Activated CD4-positive, alpha-beta memory T cell treated with anti-CD3 and anti-CD28 coated beads for 36 hours (primary cell): ENCODE measurements at regions not wholly inside any gene's neighbourhood (a gene's known extent, or its start where the extent isn't known, plus 50 kb on each side); places are given as distances from the start of the nearest gene placed in this dataset.

Experiments used
- CTCF ChIA-PET: fragments of 350-600 bp; sonication (Branson Sonifier 250); formaldehyde crosslinking; loops from one replicate; lab custom pipeline; 2021; ENCODE audit warnings: antibody characterized with exemption, inconsistent platforms; lab: Charles Lee
- POLR2A ChIA-PET: fragments of 350-600 bp; sonication (Branson Sonifier 250); formaldehyde crosslinking; loops from one replicate; lab custom pipeline; 2021; ENCODE audit warnings: antibody characterized with exemption; lab: Charles Lee
- DNase-seq: peaks from one replicate; pipeline ENCODE4 v3.0.0-alpha.2; 2020
- H3K27ac Mint-ChIP-seq: one replicate; pipeline ENCODE4 v1.8.0; 2021; ENCODE audit warnings: mixed read lengths
- H3K27me3 Mint-ChIP-seq: one replicate; pipeline ENCODE4 v1.8.0; 2021; ENCODE audit warnings: mixed read lengths
- H3K36me3 Mint-ChIP-seq: one replicate; pipeline ENCODE4 v1.8.0; 2021; ENCODE audit warnings: mixed read lengths
- H3K4me1 Mint-ChIP-seq: one replicate; pipeline ENCODE4 v1.8.0; 2021; ENCODE audit warnings: low read depth, mixed read lengths
- H3K4me3 Mint-ChIP-seq: one replicate; pipeline ENCODE4 v1.8.0; 2021; ENCODE audit warnings: mild to moderate bottlenecking, mixed read lengths
- H3K9me3 Mint-ChIP-seq: one replicate; pipeline ENCODE4 v1.8.0; 2021; ENCODE audit warnings: mixed read lengths
- intact Hi-C: fragments of 100-400 bp; cut with micrococcal nuclease; formaldehyde crosslinking; loops from one replicate; pipeline ENCODE4 v1.15.1; 2023

DNA sequence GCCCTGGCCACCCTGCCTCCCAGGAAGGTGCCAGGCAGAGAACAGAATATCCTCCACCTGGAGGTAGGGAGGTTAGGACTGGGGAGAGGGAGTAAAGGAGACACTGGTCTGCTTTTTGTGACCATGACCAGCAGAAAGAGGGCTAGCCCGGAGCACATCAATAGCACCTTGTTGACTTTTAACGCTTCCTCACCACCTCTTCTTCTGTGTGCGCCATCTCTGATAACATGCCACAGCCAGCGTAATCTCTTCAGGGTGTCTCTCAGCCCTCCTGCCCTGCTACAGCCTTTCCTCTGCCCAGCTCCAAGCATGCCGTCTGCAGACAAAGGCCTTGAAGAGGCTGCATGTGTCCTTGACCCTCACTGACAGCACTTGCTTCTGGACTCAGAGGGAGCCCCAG is 50.9 kb upstream of the GJA5 start:
- Mint-ChIP-seq H3K4me1 (peaks cover 7% of the 10 kb centered on the region), H3K36me3 (no peaks in the 10 kb centered on the region), H3K4me3 (no peak overlapping the region), H3K9me3 (no peaks in the 10 kb centered on the region), H3K27ac (no peak overlapping the region), H3K27me3 (no peaks in the 10 kb centered on the region)
- CTCF ChIA-PET, result no interaction called here
- POLR2A ChIA-PET, result no interaction called here
- no peak for DNase-seq
- intact Hi-C loops, result no loop called here

DNA sequence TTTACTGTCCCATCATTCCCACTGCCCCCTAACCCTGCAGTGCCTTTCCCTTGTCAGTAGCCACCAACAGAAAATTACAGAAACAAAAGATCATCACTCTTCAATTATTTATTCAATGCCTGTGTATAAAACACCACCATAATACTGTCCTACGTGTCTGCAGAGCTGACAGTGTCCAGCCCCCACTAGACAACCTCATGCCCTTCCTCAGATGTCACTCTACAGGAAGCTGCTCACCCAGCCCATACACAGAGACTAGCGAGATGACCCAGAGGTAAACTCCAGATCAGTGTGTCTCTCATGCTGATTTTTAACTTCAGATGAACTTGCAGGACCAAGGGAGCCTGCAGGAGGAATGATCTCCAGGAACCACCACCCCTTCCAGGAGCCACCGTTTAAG is 51.3 kb upstream of the GJA5 start:
- H3K27ac Mint-ChIP-seq, result no peak overlapping the region
- H3K4me1 Mint-ChIP-seq, result peaks cover 7% of the 10 kb centered on the region
- H3K27me3 Mint-ChIP-seq, result no peaks in the 10 kb centered on the region
- ChIA-PET POLR2A (no interaction called here), CTCF (interaction anchor here (1.1 kb wide), 1 partner anchor 81 kb away, joined by 4 read pairs; no protein-coding TSS in a partner anchor)
- no peaks in the 10 kb centered on the region for H3K36me3 Mint-ChIP-seq
- H3K9me3 Mint-ChIP-seq, result no peaks in the 10 kb centered on the region
- no peak overlapping the region for H3K4me3 Mint-ChIP-seq
- no peak for DNase-seq
- intact Hi-C loops, result no loop called here

DNA sequence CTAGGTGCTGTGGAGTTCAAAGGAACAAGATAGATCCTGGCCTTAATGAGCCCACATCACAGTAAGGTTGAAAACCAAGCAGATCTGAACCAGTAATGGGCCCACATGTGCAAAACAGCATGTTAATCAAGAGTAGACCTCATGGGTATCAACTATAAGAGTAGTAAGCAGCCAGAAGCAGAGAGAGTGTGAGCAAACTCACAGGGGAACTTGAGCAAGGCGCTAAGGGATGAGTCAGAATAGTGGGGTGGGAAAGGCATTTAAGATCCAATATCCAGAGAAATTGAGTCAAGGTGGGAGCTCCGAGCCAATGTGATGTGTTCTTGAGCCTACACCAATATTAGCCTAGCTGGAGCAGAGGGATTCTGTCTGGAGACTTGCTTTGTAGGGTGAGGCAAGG is 52.4 kb upstream of the GJA5 start:
- peaks cover 7% of the 10 kb centered on the region for H3K4me1 Mint-ChIP-seq
- H3K9me3 Mint-ChIP-seq, result no peaks in the 10 kb centered on the region
- no peak for DNase-seq
- ChIA-PET POLR2A (no interaction called here), CTCF (interaction anchor here (1.1 kb wide), 1 partner anchor 80 kb away, joined by 4 read pairs; no protein-coding TSS in a partner anchor)
- H3K4me3 Mint-ChIP-seq, result no peak overlapping the region
- H3K27me3 Mint-ChIP-seq, result no peaks in the 10 kb centered on the region
- no peaks in the 10 kb centered on the region for H3K36me3 Mint-ChIP-seq
- intact Hi-C loops, result no loop called here
- no peak overlapping the region for H3K27ac Mint-ChIP-seq

DNA sequence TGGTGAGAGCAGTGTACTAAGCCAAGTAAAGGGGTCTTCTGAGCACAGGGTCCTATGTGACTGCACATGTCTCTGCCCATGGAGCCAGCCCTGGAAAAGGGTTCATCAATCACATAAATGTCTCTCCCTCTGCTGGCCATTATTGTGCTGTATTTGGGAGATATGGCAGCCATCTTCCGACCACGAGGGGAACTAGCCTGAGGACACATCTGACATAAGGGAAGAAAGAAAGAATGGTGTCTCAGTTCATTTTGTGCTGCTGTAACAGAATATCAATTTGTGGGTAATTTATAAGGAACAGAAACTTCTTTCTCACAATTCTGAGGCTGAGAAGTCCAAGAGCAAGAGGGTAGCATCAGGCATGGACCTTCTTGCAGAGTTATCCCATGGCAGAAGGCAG is 55.1 kb upstream of the GJA5 start:
- ChIA-PET POLR2A (no interaction called here), CTCF (no interaction called here)
- no peaks in the 10 kb centered on the region for H3K27me3 Mint-ChIP-seq
- intact Hi-C loops, result no loop called here
- no peak overlapping the region for H3K27ac Mint-ChIP-seq
- peaks cover 7% of the 10 kb centered on the region for H3K4me1 Mint-ChIP-seq
- H3K4me3 Mint-ChIP-seq, result no peak overlapping the region
- no peak for DNase-seq
- H3K36me3 Mint-ChIP-seq, result no peaks in the 10 kb centered on the region
- H3K9me3 Mint-ChIP-seq, result no peaks in the 10 kb centered on the region

DNA sequence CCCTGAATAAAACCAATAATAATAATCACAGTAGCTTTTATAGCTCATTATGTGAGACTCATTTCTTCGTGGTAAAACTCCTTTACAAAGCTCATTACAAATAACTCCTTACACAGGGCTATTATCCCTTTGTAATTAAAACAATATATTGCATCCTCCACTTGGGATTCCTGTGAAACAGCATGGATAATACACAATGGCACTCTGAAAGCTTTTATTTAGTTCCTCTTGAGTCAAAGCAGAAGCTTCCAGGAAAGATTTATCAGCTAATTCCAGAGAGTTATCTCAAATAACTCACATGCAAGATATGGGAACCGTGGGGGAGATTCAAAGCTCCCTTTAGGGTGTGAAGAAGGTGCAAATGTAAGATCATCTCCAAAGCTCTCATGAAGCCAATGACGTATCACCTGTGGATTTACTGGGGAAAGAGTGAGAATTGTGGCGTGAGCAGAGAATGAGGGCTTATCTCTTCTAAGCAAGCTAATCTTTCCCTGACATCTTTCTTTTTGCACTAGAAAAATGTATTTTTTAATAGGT is 60.4 kb upstream of the GJA5 start:
- ChIA-PET POLR2A (no interaction called here), CTCF (interaction anchor here (1.1 kb wide), 1 partner anchor 56 kb away, joined by 3 read pairs; no protein-coding TSS in a partner anchor)
- intact Hi-C loops, result no loop called here
- DNase-seq, result no peak
- Mint-ChIP-seq H3K36me3 (no peaks in the 10 kb centered on the region), H3K9me3 (no peaks in the 10 kb centered on the region), H3K27me3 (no peaks in the 10 kb centered on the region), H3K27ac (no peak overlapping the region), H3K4me3 (no peak overlapping the region), H3K4me1 (no peaks in the 10 kb centered on the region)

DNA sequence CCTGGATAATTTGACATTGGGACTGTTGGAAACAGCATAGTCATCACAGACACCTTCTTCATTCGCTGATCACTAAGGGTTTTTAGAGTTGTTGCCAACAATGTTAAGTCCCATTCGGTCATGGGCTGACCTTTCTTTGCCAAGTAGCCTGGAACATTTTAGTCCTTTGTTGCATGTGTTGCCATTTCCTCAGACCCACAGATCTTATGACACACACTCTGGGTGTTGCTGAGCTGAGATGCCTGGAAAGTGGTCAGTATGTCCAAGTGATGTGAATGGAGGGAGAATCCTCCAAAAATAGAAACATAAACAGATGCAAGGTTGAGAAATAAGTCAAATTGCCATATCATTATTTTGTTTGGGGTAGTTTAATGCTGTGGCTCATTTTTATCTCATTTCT is 61.5 kb upstream of the GJA5 start:
- no peak overlapping the region for H3K27ac Mint-ChIP-seq
- CTCF ChIA-PET, result no interaction called here
- H3K9me3 Mint-ChIP-seq, result no peaks in the 10 kb centered on the region
- H3K4me3 Mint-ChIP-seq, result no peak overlapping the region
- POLR2A ChIA-PET, result no interaction called here
- H3K27me3 Mint-ChIP-seq, result no peaks in the 10 kb centered on the region
- intact Hi-C loops, result no loop called here
- no peaks in the 10 kb centered on the region for H3K36me3 Mint-ChIP-seq
- no peaks in the 10 kb centered on the region for H3K4me1 Mint-ChIP-seq
- DNase-seq, result no peak

DNA sequence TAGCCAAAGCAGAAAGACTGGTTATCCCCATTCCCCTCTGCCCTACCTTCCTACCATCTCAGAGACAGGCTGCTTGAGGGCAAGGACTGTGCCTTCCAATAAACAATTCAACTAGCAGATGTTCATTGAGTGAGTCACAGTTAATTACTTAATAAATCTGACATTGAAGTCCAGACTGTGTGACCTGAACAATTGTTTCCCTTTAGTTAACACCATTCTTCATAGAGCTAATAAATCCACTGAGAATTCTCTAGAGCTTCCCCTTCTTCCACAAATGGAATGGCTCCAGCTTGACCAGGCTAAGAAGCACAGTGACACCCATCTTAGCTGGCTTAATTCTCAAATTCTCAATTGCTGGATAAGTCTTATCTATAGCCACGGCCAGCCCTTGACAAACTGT is 61.9 kb upstream of the GJA5 start:
- no peak overlapping the region for H3K4me3 Mint-ChIP-seq
- no peak overlapping the region for H3K27ac Mint-ChIP-seq
- H3K27me3 Mint-ChIP-seq, result no peaks in the 10 kb centered on the region
- H3K4me1 Mint-ChIP-seq, result no peaks in the 10 kb centered on the region
- intact Hi-C loops, result no loop called here
- POLR2A ChIA-PET, result no interaction called here
- H3K36me3 Mint-ChIP-seq, result no peaks in the 10 kb centered on the region
- H3K9me3 Mint-ChIP-seq, result no peaks in the 10 kb centered on the region
- no peak for DNase-seq
- CTCF ChIA-PET, result no interaction called here

DNA sequence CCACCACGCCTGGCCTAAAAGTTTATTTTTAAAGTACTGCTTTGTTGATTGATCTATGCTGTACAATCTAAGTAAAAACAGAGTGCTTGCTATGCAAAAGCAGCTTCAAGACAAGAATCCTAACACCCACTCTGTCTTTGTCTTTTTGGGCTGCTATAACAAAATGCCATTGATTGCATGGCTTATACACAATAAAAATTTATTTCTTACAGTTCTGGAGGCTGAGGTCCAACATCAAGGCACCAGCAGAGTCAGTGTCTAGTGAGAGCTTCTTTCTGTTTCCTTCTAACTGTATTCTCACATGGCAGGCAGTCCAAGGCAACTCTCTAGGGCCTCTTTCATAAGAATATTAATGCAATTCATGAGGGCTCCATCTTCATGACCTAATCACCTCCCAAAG is 63.6 kb upstream of the GJA5 start:
- Mint-ChIP-seq H3K4me1 (no peaks in the 10 kb centered on the region), H3K27ac (no peak overlapping the region), H3K36me3 (no peaks in the 10 kb centered on the region), H3K9me3 (no peaks in the 10 kb centered on the region), H3K4me3 (no peak overlapping the region), H3K27me3 (no peaks in the 10 kb centered on the region)
- intact Hi-C loops, result no loop called here
- DNase-seq, result no peak
- ChIA-PET POLR2A (no interaction called here), CTCF (no interaction called here)

DNA sequence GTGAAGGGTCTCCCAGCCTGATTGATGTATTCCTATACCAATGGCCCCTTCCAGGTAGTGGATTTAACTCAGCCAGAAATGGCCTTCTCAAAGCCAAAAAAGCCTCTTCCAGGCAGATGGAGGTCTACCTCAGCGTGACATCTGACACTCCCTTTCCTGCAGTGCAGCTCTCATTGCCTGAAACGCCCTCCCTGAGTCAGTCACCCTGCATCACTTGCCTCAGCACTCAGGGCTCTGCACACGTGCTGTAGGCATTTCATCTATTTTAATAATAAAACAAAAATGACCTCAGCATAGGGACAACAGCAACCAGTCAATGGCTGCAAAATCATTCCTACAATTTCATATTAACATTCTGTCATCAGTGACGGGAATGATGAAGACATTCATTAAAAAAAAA is 64.4 kb upstream of the GJA5 start:
- H3K9me3 Mint-ChIP-seq, result no peaks in the 10 kb centered on the region
- intact Hi-C loops, result no loop called here
- H3K27ac Mint-ChIP-seq, result no peak overlapping the region
- no peak for DNase-seq
- ChIA-PET POLR2A (no interaction called here), CTCF (interaction anchor here (0.8 kb wide), 1 partner anchor 8 kb away, joined by 3 read pairs; no protein-coding TSS in a partner anchor)
- H3K27me3 Mint-ChIP-seq, result no peaks in the 10 kb centered on the region
- H3K36me3 Mint-ChIP-seq, result no peaks in the 10 kb centered on the region
- no peak overlapping the region for H3K4me3 Mint-ChIP-seq
- no peaks in the 10 kb centered on the region for H3K4me1 Mint-ChIP-seq

DNA sequence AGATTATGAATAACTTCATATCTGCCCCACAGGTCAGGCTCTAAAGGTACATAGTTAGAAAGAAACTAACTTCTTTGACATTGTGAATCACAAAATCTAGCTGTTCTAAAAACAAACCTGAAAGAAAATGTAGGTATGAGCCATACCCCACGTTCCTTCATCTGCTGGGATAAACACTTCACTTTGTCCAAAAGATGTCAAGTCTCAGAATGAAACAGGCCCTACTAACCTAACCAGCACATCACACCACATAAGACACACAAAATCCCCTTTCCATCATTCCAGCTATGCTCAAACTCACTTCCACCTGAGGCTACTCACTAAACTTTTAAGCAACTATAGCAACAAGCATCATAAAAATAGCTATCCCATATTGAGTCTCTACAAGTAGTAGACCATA is 65.2 kb upstream of the GJA5 start:
- Mint-ChIP-seq H3K4me1 (no peaks in the 10 kb centered on the region), H3K36me3 (no peaks in the 10 kb centered on the region), H3K9me3 (no peaks in the 10 kb centered on the region), H3K27me3 (no peaks in the 10 kb centered on the region), H3K27ac (no peak overlapping the region), H3K4me3 (no peak overlapping the region)
- ChIA-PET POLR2A (no interaction called here), CTCF (interaction anchor here (0.8 kb wide), 1 partner anchor 8 kb away, joined by 3 read pairs; no protein-coding TSS in a partner anchor)
- intact Hi-C loops, result no loop called here
- DNase-seq, result no peak

DNA sequence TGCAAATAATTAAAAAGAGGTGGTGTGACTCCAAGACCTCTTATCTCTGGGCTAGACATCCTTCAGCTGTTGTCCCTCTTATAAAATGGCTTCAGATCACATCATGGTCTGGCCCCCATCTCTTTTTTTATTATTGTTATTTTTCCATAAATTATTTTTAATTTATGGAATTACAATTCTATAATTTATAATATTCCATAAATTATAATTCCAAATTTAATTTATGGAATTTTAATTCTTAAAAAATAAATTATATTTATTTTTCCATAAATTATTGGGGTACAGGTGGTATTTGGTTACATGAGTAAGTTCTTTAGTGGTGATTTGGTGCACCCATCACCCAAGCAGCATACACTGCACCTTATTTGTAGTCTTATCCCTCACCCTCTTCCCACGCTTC is 65.9 kb upstream of the GJA5 start:
- DNase-seq, result no peak
- H3K27me3 Mint-ChIP-seq, result no peaks in the 10 kb centered on the region
- ChIA-PET CTCF (no interaction called here), POLR2A (no interaction called here)
- H3K4me3 Mint-ChIP-seq, result no peak overlapping the region
- H3K36me3 Mint-ChIP-seq, result no peaks in the 10 kb centered on the region
- no peak overlapping the region for H3K27ac Mint-ChIP-seq
- intact Hi-C loops, result no loop called here
- no peaks in the 10 kb centered on the region for H3K9me3 Mint-ChIP-seq
- H3K4me1 Mint-ChIP-seq, result no peaks in the 10 kb centered on the region

DNA sequence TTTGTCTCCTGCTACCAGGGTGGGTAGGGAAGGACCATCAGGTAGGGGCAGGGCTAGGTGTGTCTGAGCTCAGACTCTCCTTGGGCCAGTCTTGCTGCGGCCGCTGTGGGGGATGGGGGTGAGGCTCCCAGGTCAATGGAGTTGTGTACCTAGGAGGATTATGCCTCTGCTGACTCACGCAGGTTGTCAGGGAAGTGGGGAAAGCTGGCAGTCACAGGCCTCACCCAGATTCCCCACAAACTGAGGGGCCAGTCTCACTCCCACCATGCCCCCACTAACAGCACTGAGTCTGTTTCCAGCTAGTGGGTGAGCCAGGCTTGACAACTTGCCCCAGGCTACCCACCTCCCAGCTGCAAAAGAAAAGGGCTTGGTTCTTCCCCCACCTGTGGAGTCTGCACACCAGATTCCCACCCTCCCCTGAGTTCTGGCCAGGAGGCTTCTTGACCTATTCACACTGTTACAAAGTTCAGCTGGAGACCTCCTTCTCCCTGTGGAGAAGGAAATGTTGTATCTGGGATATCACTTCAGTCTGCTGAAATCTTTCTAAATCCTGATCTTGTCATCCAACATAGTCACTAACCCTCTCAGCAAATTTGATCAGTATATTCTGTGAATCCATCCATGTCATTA is 69.2 kb upstream of the GJA8 start:
- no peaks in the 10 kb centered on the region for H3K4me1 Mint-ChIP-seq
- no peak for DNase-seq
- ChIA-PET CTCF (interaction anchor here (0.7 kb wide), 1 partner anchor 8 kb away, joined by 3 read pairs; no protein-coding TSS in a partner anchor), POLR2A (no interaction called here)
- H3K36me3 Mint-ChIP-seq, result no peaks in the 10 kb centered on the region
- no peaks in the 10 kb centered on the region for H3K9me3 Mint-ChIP-seq
- intact Hi-C loops, result no loop called here
- H3K27me3 Mint-ChIP-seq, result peaks cover 4% of the 10 kb centered on the region
- H3K27ac Mint-ChIP-seq, result no peak overlapping the region
- no peak overlapping the region for H3K4me3 Mint-ChIP-seq

DNA sequence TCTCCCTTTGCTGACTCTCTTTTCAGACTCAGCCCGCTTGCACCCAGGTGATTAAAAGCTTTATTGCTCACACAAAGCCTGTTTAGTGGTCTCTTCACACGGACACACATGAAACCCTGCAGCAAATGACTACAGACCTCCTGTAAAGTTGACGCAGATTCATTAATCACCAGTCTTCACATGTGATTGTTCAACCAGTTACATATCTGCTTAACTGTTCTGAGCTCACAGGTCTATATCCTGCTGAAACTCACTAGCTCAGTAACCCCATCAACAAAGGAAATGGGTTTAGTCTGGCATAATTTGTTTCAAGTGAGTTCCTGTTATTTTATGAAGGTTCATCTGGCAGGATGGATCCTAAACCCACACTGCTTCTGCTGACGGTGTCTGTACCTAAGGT is 68.4 kb upstream of the GJA8 start:
- Mint-ChIP-seq H3K4me3 (no peak overlapping the region), H3K27ac (no peak overlapping the region), H3K4me1 (no peaks in the 10 kb centered on the region), H3K27me3 (peaks cover 4% of the 10 kb centered on the region), H3K9me3 (no peaks in the 10 kb centered on the region), H3K36me3 (no peaks in the 10 kb centered on the region)
- DNase-seq, result no peak
- intact Hi-C loops, result no loop called here
- ChIA-PET POLR2A (no interaction called here), CTCF (no interaction called here)
